Liver (tissue), 8 donors: ENCODE measurements at regions not wholly inside any gene's neighbourhood (a gene's known extent, or its start where the extent isn't known, plus 50 kb on each side); places are given as distances from the start of the nearest gene placed in this dataset.

ENCODE experiments used
- DNase-seq: peaks from one replicate; pipeline ENCODE4 v3.0.0-alpha.2; 2017; ENCODE audit warnings: low spot score
- H3K27ac ChIP-seq, 2 donors: one replicate each; pipeline ENCODE4 v1.7.0; 2013; ENCODE audit warnings: inconsistent platforms in 2 of 2, low read length in 2 of 2, control low read depth in 1 of 2, low read depth in 1 of 2, mild to moderate bottlenecking in 1 of 2
- H3K27me3 ChIP-seq, 4 donors: one replicate each; pipeline versions ENCODE4 v1.6.1 to v1.7.0; 2013; ENCODE audit warnings: low read length in 3 of 4, inconsistent platforms in 1 of 4, mild to moderate bottlenecking in 1 of 4, moderate library complexity in 1 of 4; ENCODE audit not compliant: control insufficient read depth in 4 of 4, insufficient read depth in 4 of 4
- H3K36me3 ChIP-seq, 4 donors: one replicate each; pipeline versions ENCODE4 v1.6.1 to v1.7.0; 2013; ENCODE audit warnings: low read length in 3 of 4, mild to moderate bottlenecking in 3 of 4, low read depth in 1 of 4, moderate library complexity in 1 of 4; ENCODE audit not compliant: control insufficient read depth in 4 of 4, insufficient read depth in 3 of 4
- H3K4me1 ChIP-seq, 4 donors: one replicate each; pipeline versions ENCODE4 v1.6.1 to v1.7.0; 2013; ENCODE audit warnings: low read length in 3 of 4, mild to moderate bottlenecking in 3 of 4, moderate library complexity in 1 of 4; ENCODE audit not compliant: control insufficient read depth in 4 of 4, insufficient read depth in 4 of 4
- H3K4me3 ChIP-seq, 3 donors: one replicate each; pipeline versions ENCODE4 v1.6.1 to v1.7.0; 2013; ENCODE audit warnings: low read length in 3 of 3, control low read depth in 1 of 3, low read depth in 1 of 3, mild to moderate bottlenecking in 1 of 3
- H3K9ac ChIP-seq, 2 donors: one replicate each; pipeline ENCODE4 v1.7.0; 2013; ENCODE audit warnings: low read length in 2 of 2, mild to moderate bottlenecking in 2 of 2, moderate library complexity in 2 of 2, control low read depth in 1 of 2, low read depth in 1 of 2
- H3K9me3 ChIP-seq, 4 donors: one replicate each; pipeline versions ENCODE4 v1.6.1 to v1.7.0; 2013; ENCODE audit warnings: low read length in 3 of 4; ENCODE audit not compliant: control insufficient read depth in 4 of 4
- ATF3 ChIP-seq: IDR thresholded peaks from 2 replicates; pipeline ENCODE4 v1.6.1; 2016; ENCODE audit warnings: antibody characterized with exemption
- EGR1 ChIP-seq, 2 donors: IDR thresholded peaks; 2 replicates each; pipeline ENCODE4 v1.6.1; 2016 to 2018; ENCODE audit warnings: antibody characterized with exemption in 2 of 2, low read depth in 2 of 2
- FOXA1 ChIP-seq: IDR thresholded peaks from 2 replicates; pipeline ENCODE4 v1.6.1; 2016; ENCODE audit warnings: antibody characterized with exemption
- FOXA2 ChIP-seq: IDR thresholded peaks from 2 replicates; pipeline ENCODE4 v1.6.1; 2016; ENCODE audit warnings: antibody characterized with exemption
- GABPA ChIP-seq, 2 donors: IDR thresholded peaks in 1 of 2; conservative IDR thresholded peaks in 1 of 2; 2 replicates each; pipeline ENCODE4 v1.6.1; 2016; ENCODE audit warnings: antibody characterized with exemption in 2 of 2, mild to moderate bottlenecking in 1 of 2, moderate library complexity in 1 of 2
- HNF4A ChIP-seq, 2 donors: conservative IDR thresholded peaks; 2 replicates each; pipeline ENCODE4 v1.6.1; 2016; ENCODE audit warnings: antibody characterized with exemption in 2 of 2, mild to moderate bottlenecking in 2 of 2
- HNF4G ChIP-seq: IDR thresholded peaks from 2 replicates; pipeline ENCODE4 v1.6.1; 2016; ENCODE audit warnings: antibody characterized with exemption
- JUND ChIP-seq, 2 donors: IDR thresholded peaks; 2 replicates each; pipeline ENCODE4 v1.6.1; 2016; ENCODE audit warnings: antibody characterized with exemption in 2 of 2
- NR2F2 ChIP-seq: IDR thresholded peaks from 2 replicates; pipeline ENCODE4 v1.6.1; 2016; ENCODE audit warnings: antibody characterized with exemption
- RAD21 ChIP-seq, 2 donors: IDR thresholded peaks; 2 replicates each; pipeline ENCODE4 v1.6.1; 2016; ENCODE audit warnings: antibody characterized with exemption in 2 of 2, mild to moderate bottlenecking in 2 of 2
- REST ChIP-seq: IDR thresholded peaks from 2 replicates; pipeline ENCODE4 v1.6.1; 2016; ENCODE audit warnings: antibody characterized with exemption, mild to moderate bottlenecking
- RXRA ChIP-seq, 2 donors: IDR thresholded peaks; 2 replicates each; pipeline ENCODE4 v1.6.1; 2017 to 2018; ENCODE audit warnings: antibody characterized with exemption in 2 of 2, mild to moderate bottlenecking in 1 of 2
- SP1 ChIP-seq: IDR thresholded peaks from 2 replicates; pipeline ENCODE4 v1.6.1; 2018; ENCODE audit warnings: antibody characterized with exemption, mild to moderate bottlenecking
- TAF1 ChIP-seq: conservative IDR thresholded peaks from 2 replicates; pipeline ENCODE4 v1.6.1; 2016; ENCODE audit warnings: antibody characterized with exemption, mild to moderate bottlenecking
- YY1 ChIP-seq: IDR thresholded peaks from 2 replicates; pipeline ENCODE4 v1.6.1; 2016; ENCODE audit warnings: antibody characterized with exemption, mild to moderate bottlenecking
- ZBTB33 ChIP-seq: IDR thresholded peaks from 2 replicates; pipeline ENCODE4 v1.6.1; 2016; ENCODE audit warnings: antibody characterized with exemption
- WGBS: extraction: QIAGEN DNeasy Blood & Tissue Kit; methylation state at CpG from one replicate; pipeline ENCODE4 v1.1.7; 2013; 5-methylcytosine and 5-hydroxymethylcytosine counted together
- TF ChIP-seq, protein P1 (sequence below): IDR thresholded peaks from 2 replicates; pipeline ENCODE4 v1.6.1; 2016; ENCODE audit warnings: antibody characterized with exemption
- TF ChIP-seq, protein P2 (sequence below): fragments of 150-350 bp; IDR thresholded peaks from 2 replicates; pipeline ENCODE4 v1.5.1; 2017; ENCODE audit warnings: improper control_type of control experiment, low read depth, low read length; ENCODE audit not compliant: missing input control
- donor health status: healthy.
- donor health status: healthy.
- donor health status: healthy.
- donor health status: healthy.
- donor health status: healthy.

- TF ChIP-seq TAF1, result no peak
- no peak for TF ChIP-seq ZBTB33
- TF ChIP-seq HNF4A (conservative IDR thresholded peaks at IDR 0.05), result no peak
- TF ChIP-seq RAD21 (IDR thresholded peaks at IDR 0.05), result no peak
- TF ChIP-seq HNF4G, result no peak
- TF ChIP-seq GABPA (IDR thresholded peaks at IDR 0.05 in 1 of 2, conservative IDR thresholded peaks at IDR 0.05 in 1 of 2), result no peak
- TF ChIP-seq REST, result no peak
- TF ChIP-seq YY1, result no peak
- no peak for TF ChIP-seq SP1
- TF ChIP-seq FOXA1, result no peak
- no peak for TF ChIP-seq FOXA2
- TF ChIP-seq JUND (IDR thresholded peaks at IDR 0.05), result no peak
- no peak for TF ChIP-seq RXRA (IDR thresholded peaks at IDR 0.05)
- TF ChIP-seq, protein P1, sequence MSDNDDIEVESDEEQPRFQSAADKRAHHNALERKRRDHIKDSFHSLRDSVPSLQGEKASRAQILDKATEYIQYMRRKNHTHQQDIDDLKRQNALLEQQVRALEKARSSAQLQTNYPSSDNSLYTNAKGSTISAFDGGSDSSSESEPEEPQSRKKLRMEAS, result no peak
- no peak for TF ChIP-seq NR2F2
- no peak for TF ChIP-seq ATF3
- TF ChIP-seq EGR1 (IDR thresholded peaks at IDR 0.05; ENCODE audit: low read depth in 2 of 2), result no peak
- TF ChIP-seq, protein P2, sequence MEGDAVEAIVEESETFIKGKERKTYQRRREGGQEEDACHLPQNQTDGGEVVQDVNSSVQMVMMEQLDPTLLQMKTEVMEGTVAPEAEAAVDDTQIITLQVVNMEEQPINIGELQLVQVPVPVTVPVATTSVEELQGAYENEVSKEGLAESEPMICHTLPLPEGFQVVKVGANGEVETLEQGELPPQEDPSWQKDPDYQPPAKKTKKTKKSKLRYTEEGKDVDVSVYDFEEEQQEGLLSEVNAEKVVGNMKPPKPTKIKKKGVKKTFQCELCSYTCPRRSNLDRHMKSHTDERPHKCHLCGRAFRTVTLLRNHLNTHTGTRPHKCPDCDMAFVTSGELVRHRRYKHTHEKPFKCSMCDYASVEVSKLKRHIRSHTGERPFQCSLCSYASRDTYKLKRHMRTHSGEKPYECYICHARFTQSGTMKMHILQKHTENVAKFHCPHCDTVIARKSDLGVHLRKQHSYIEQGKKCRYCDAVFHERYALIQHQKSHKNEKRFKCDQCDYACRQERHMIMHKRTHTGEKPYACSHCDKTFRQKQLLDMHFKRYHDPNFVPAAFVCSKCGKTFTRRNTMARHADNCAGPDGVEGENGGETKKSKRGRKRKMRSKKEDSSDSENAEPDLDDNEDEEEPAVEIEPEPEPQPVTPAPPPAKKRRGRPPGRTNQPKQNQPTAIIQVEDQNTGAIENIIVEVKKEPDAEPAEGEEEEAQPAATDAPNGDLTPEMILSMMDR, result no peak
- 82% methylated on average over 9 of the region's 9 CpGs for WGBS
- Histone ChIP-seq H3K9ac (no peak overlapping the region), H3K27me3 (no peaks in the 10 kb centered on the region), H3K9me3 (no peaks in the 10 kb centered on the region), H3K4me3 (no peak overlapping the region), H3K4me1 (no peaks in the 10 kb centered on the region), H3K36me3 (no peaks in the 10 kb centered on the region), H3K27ac (no peak overlapping the region)
- no peak for DNase-seq
Observed at GRCh38 chr3:194811118-194811517, 125.4 kb downstream of the FAM43A start.

GRCh38 chr3:194812176-194812575 lies 126.5 kb downstream of the FAM43A start:
- DNase-seq, result no peak
- no peak for TF ChIP-seq FOXA2
- no peak for TF ChIP-seq HNF4A (conservative IDR thresholded peaks at IDR 0.05)
- no peak for TF ChIP-seq REST
- no peak for TF ChIP-seq RAD21 (IDR thresholded peaks at IDR 0.05)
- no peak for TF ChIP-seq ZBTB33
- TF ChIP-seq, protein P1, result no peak
- TF ChIP-seq FOXA1, result no peak

More at GRCh38 chr3:194812176-194812575, 126.5 kb downstream of the FAM43A start:
- Histone ChIP-seq H3K4me1 (no peaks in the 10 kb centered on the region), H3K4me3 (no peak overlapping the region), H3K27me3 (no peaks in the 10 kb centered on the region), H3K36me3 (no peaks in the 10 kb centered on the region), H3K9me3 (no peaks in the 10 kb centered on the region), H3K27ac (no peak overlapping the region), H3K9ac (no peak overlapping the region)
- 94% methylated on average over 10 of the region's 10 CpGs for WGBS
